A172 (cell line): ENCODE measurements at regions not wholly inside any gene's neighbourhood (a gene's known extent, or its start where the extent isn't known, plus 50 kb on each side); places are given as distances from the start of the nearest gene placed in this dataset.

ENCODE experiments used
- DNase-seq: peaks from one replicate; pipeline ENCODE4 v3.0.0-alpha.2; 2015; ENCODE audit warnings: low spot score

GRCh38 chr14:80146941-80147340 is 64.4 kb downstream of the DIO2 start:
- DNase-seq = no peak

GRCh38 chr14:80136358-80136757 is 74.9 kb downstream of the DIO2 start:
- no peak for DNase-seq

- no peak for DNase-seq
These were observed 75.8 kb downstream of the DIO2 start for GRCh38 chr14:80135305-80136088.

GRCh38 chr14:80134321-80134720 is 77.0 kb downstream of the DIO2 start:
- no peak for DNase-seq

GRCh38 chr14:80133457-80133856 is 77.8 kb downstream of the DIO2 start:
- no peak for DNase-seq

- no peak for DNase-seq
These were observed 83.8 kb downstream of the DIO2 start for GRCh38 chr14:80127466-80127865.

GRCh38 chr14:80124794-80125193 is 86.5 kb downstream of the DIO2 start:
- no peak for DNase-seq

- DNase-seq = no peak
These were observed 93.4 kb downstream of the DIO2 start for GRCh38 chr14:80117876-80118275.

- DNase-seq = no peak
These were observed 95.1 kb downstream of the DIO2 start for GRCh38 chr14:80116157-80116556.

- DNase-seq = no peak
These were observed 100.6 kb downstream of the DIO2 start for GRCh38 chr14:80110721-80111120.

- no peak for DNase-seq
These were observed 102.2 kb downstream of the DIO2 start for GRCh38 chr14:80109055-80109454.

GRCh38 chr14:80108430-80108829 is 102.9 kb downstream of the DIO2 start:
- DNase-seq = no peak

GRCh38 chr14:80105488-80105994 is 105.8 kb downstream of the DIO2 start:
- no peak for DNase-seq

- no peak for DNase-seq
These were observed 109.5 kb downstream of the DIO2 start for GRCh38 chr14:80101835-80102234.

GRCh38 chr14:80100681-80101080 is 110.6 kb downstream of the DIO2 start:
- no peak for DNase-seq

GRCh38 chr14:80095623-80096022 is 115.7 kb downstream of the DIO2 start:
- DNase-seq = peak; percentile 76

GRCh38 chr14:80087411-80087810 is 123.9 kb downstream of the DIO2 start:
- no peak for DNase-seq

- DNase-seq = no peak
These were observed 127.1 kb downstream of the DIO2 start for GRCh38 chr14:80084196-80084595.

GRCh38 chr14:80080601-80081000 is 130.7 kb downstream of the DIO2 start:
- no peak for DNase-seq

GRCh38 chr14:80078501-80078900 is 132.8 kb downstream of the DIO2 start:
- DNase-seq = no peak

GRCh38 chr14:80077262-80077661 is 134.0 kb downstream of the DIO2 start:
- DNase-seq = no peak

GRCh38 chr14:80074900-80075574 is 136.3 kb downstream of the DIO2 start:
- no peak for DNase-seq

GRCh38 chr14:80059041-80059440 is 152.3 kb downstream of the DIO2 start:
- no peak for DNase-seq
